ENCODE measurements at regions not wholly inside any gene's neighbourhood (a gene's known extent, or its start where the extent isn't known, plus 50 kb on each side); places are given as distances from the start of the nearest gene placed in this dataset.

- Histone ChIP-seq H3K4me3 (ENCODE audit: low read depth, low read length) (no peak overlapping the region), H2BK5ac (ENCODE audit: low read depth, low read length, poor library complexity) (no peak overlapping the region), H3K18ac (ENCODE audit: low read length) (no peak overlapping the region), H2BK12ac (ENCODE audit: low read length) (no peak overlapping the region), H3K4me2 (ENCODE audit: low read length) (no peak overlapping the region), H3K27me3 (ENCODE audit: insufficient read depth, low read length) (no peaks in the 10 kb centered on the region), H3K79me2 (ENCODE audit: control insufficient read depth, insufficient read depth, low read length, poor library complexity) (no peaks in the 10 kb centered on the region), H3K4ac (ENCODE audit: low read depth, low read length) (no peak overlapping the region), H2AFZ (ENCODE audit: insufficient read depth, low read length, poor library complexity) (no peak overlapping the region), H4K91ac (ENCODE audit: low read depth, low read length) (no peak overlapping the region), H3K9me3 (ENCODE audit: insufficient read depth, low read depth, low read length) (no peaks in the 10 kb centered on the region), H3K14ac (ENCODE audit: low read length) (no peak overlapping the region), H3K9ac (ENCODE audit: low read length) (no peak overlapping the region), H3K79me1 (ENCODE audit: low read length) (no peaks in the 10 kb centered on the region), H3K36me3 (ENCODE audit: control insufficient read depth in 1 of 2, insufficient read depth in 2 of 2, low read length in 2 of 2) (no peaks in the 10 kb centered on the region), H4K12ac (ENCODE audit: low read depth, low read length) (no peak overlapping the region), H3K4me1 (ENCODE audit: control insufficient read depth in 1 of 2, insufficient read depth in 2 of 2, low read length in 2 of 2) (no peaks in the 10 kb centered on the region), H2AK5ac (ENCODE audit: low read length) (no peak overlapping the region), H3K23ac (ENCODE audit: low read length) (no peak overlapping the region), H3K27ac (ENCODE audit: low read depth, low read length) (no peak overlapping the region), H4K8ac (ENCODE audit: low read depth, low read length) (no peak overlapping the region), H2BK120ac (ENCODE audit: insufficient read depth, low read length, poor library complexity) (no peak overlapping the region)
- DNase-seq: no peak
- no CpG with 5 or more reads among the region's 1 CpG for WGBS (ENCODE audit: extremely low coverage, insufficient coverage, insufficient read length)
Measured at GRCh38 chr4:108483079-108483478, 137.3 kb upstream of the RPL34 start.

GRCh38 chr4:108480881-108481280, 139.5 kb upstream of the RPL34 start:
- no peaks in the 10 kb centered on the region for H3K79me2 ChIP-seq (ENCODE audit: control insufficient read depth, insufficient read depth, low read length, poor library complexity)
- no peak overlapping the region for H3K4ac ChIP-seq (ENCODE audit: low read depth, low read length)
- H2AK5ac ChIP-seq (ENCODE audit: low read length): no peak overlapping the region
- no peak overlapping the region for H2BK12ac ChIP-seq (ENCODE audit: low read length)
- H2BK5ac ChIP-seq (ENCODE audit: low read depth, low read length, poor library complexity): no peak overlapping the region
- H3K4me2 ChIP-seq (ENCODE audit: low read length): no peak overlapping the region
- no peaks in the 10 kb centered on the region for H3K36me3 ChIP-seq (ENCODE audit: control insufficient read depth in 1 of 2, insufficient read depth in 2 of 2, low read length in 2 of 2)
- no peaks in the 10 kb centered on the region for H3K4me1 ChIP-seq (ENCODE audit: control insufficient read depth in 1 of 2, insufficient read depth in 2 of 2, low read length in 2 of 2)
- H3K18ac ChIP-seq (ENCODE audit: low read length): no peak overlapping the region
- no peak overlapping the region for H3K4me3 ChIP-seq (ENCODE audit: low read depth, low read length)
- no peak overlapping the region for H3K14ac ChIP-seq (ENCODE audit: low read length)
- no peaks in the 10 kb centered on the region for H3K27me3 ChIP-seq (ENCODE audit: insufficient read depth, low read length)
- no CpG with 5 or more reads among the region's 1 CpG for WGBS (ENCODE audit: extremely low coverage, insufficient coverage, insufficient read length)
- DNase-seq: no peak
- H4K8ac ChIP-seq (ENCODE audit: low read depth, low read length): no peak overlapping the region
- H4K91ac ChIP-seq (ENCODE audit: low read depth, low read length): no peak overlapping the region
- no peaks in the 10 kb centered on the region for H3K79me1 ChIP-seq (ENCODE audit: low read length)
- H2AFZ ChIP-seq (ENCODE audit: insufficient read depth, low read length, poor library complexity): no peak overlapping the region
- H3K23ac ChIP-seq (ENCODE audit: low read length): no peak overlapping the region
- H3K27ac ChIP-seq (ENCODE audit: low read depth, low read length): no peak overlapping the region
- H4K12ac ChIP-seq (ENCODE audit: low read depth, low read length): no peak overlapping the region
- H3K9me3 ChIP-seq (ENCODE audit: insufficient read depth, low read depth, low read length): no peaks in the 10 kb centered on the region
- no peak overlapping the region for H3K9ac ChIP-seq (ENCODE audit: low read length)
- H2BK120ac ChIP-seq (ENCODE audit: insufficient read depth, low read length, poor library complexity): no peak overlapping the region

GRCh38 chr4:108477527-108478108, 142.8 kb upstream of the RPL34 start:
- no peak overlapping the region for H3K4ac ChIP-seq (ENCODE audit: low read depth, low read length)
- H3K36me3 ChIP-seq (ENCODE audit: control insufficient read depth in 1 of 2, insufficient read depth in 2 of 2, low read length in 2 of 2): no peaks in the 10 kb centered on the region
- H3K14ac ChIP-seq (ENCODE audit: low read length): no peak overlapping the region
- WGBS (ENCODE audit: extremely low coverage, insufficient coverage, insufficient read length): no CpG with 5 or more reads among the region's 2 CpGs
- no peaks in the 10 kb centered on the region for H3K9me3 ChIP-seq (ENCODE audit: insufficient read depth, low read depth, low read length)
- H2BK120ac ChIP-seq (ENCODE audit: insufficient read depth, low read length, poor library complexity): no peak overlapping the region
- no peak overlapping the region for H2AFZ ChIP-seq (ENCODE audit: insufficient read depth, low read length, poor library complexity)
- no peak overlapping the region for H3K4me3 ChIP-seq (ENCODE audit: low read depth, low read length)
- no peak overlapping the region for H3K23ac ChIP-seq (ENCODE audit: low read length)
- H3K9ac ChIP-seq (ENCODE audit: low read length): no peak overlapping the region
- H2BK12ac ChIP-seq (ENCODE audit: low read length): no peak overlapping the region
- no peaks in the 10 kb centered on the region for H3K27me3 ChIP-seq (ENCODE audit: insufficient read depth, low read length)
- no peak overlapping the region for H3K27ac ChIP-seq (ENCODE audit: low read depth, low read length)
- no peak overlapping the region for H3K4me2 ChIP-seq (ENCODE audit: low read length)
- H4K8ac ChIP-seq (ENCODE audit: low read depth, low read length): no peak overlapping the region
- no peak overlapping the region for H2BK5ac ChIP-seq (ENCODE audit: low read depth, low read length, poor library complexity)
- no peak for DNase-seq
- H4K12ac ChIP-seq (ENCODE audit: low read depth, low read length): no peak overlapping the region
- H3K4me1 ChIP-seq (ENCODE audit: control insufficient read depth in 1 of 2, insufficient read depth in 2 of 2, low read length in 2 of 2): peaks cover 0 to 2% of the 10 kb centered on the region in 2 experiments
- no peak overlapping the region for H4K91ac ChIP-seq (ENCODE audit: low read depth, low read length)
- no peak overlapping the region for H2AK5ac ChIP-seq (ENCODE audit: low read length)
- no peaks in the 10 kb centered on the region for H3K79me2 ChIP-seq (ENCODE audit: control insufficient read depth, insufficient read depth, low read length, poor library complexity)
- no peaks in the 10 kb centered on the region for H3K79me1 ChIP-seq (ENCODE audit: low read length)
- H3K18ac ChIP-seq (ENCODE audit: low read length): no peak overlapping the region

GRCh38 chr4:108473163-108473720, 147.1 kb upstream of the RPL34 start:
- no peaks in the 10 kb centered on the region for H3K36me3 ChIP-seq (ENCODE audit: control insufficient read depth in 1 of 2, insufficient read depth in 2 of 2, low read length in 2 of 2)
- DNase-seq: no peak
- H3K27me3 ChIP-seq (ENCODE audit: insufficient read depth, low read length): no peaks in the 10 kb centered on the region
- no peak overlapping the region for H3K27ac ChIP-seq (ENCODE audit: low read depth, low read length)
- no CpG with 5 or more reads among the region's 2 CpGs for WGBS (ENCODE audit: extremely low coverage, insufficient coverage, insufficient read length)
- no peak overlapping the region for H4K91ac ChIP-seq (ENCODE audit: low read depth, low read length)
- no peaks in the 10 kb centered on the region for H3K79me2 ChIP-seq (ENCODE audit: control insufficient read depth, insufficient read depth, low read length, poor library complexity)
- H3K9ac ChIP-seq (ENCODE audit: low read length): no peak overlapping the region
- H3K23ac ChIP-seq (ENCODE audit: low read length): no peak overlapping the region
- H3K4ac ChIP-seq (ENCODE audit: low read depth, low read length): no peak overlapping the region
- H2BK5ac ChIP-seq (ENCODE audit: low read depth, low read length, poor library complexity): no peak overlapping the region
- no peaks in the 10 kb centered on the region for H3K79me1 ChIP-seq (ENCODE audit: low read length)
- H3K18ac ChIP-seq (ENCODE audit: low read length): no peak overlapping the region
- H3K4me2 ChIP-seq (ENCODE audit: low read length): no peak overlapping the region
- no peak overlapping the region for H3K14ac ChIP-seq (ENCODE audit: low read length)
- peaks cover 0 to 2% of the 10 kb centered on the region in 2 experiments for H3K4me1 ChIP-seq (ENCODE audit: control insufficient read depth in 1 of 2, insufficient read depth in 2 of 2, low read length in 2 of 2)
- H4K8ac ChIP-seq (ENCODE audit: low read depth, low read length): no peak overlapping the region
- no peak overlapping the region for H2BK12ac ChIP-seq (ENCODE audit: low read length)
- no peak overlapping the region for H2AFZ ChIP-seq (ENCODE audit: insufficient read depth, low read length, poor library complexity)
- H3K4me3 ChIP-seq (ENCODE audit: low read depth, low read length): no peak overlapping the region
- no peak overlapping the region for H2AK5ac ChIP-seq (ENCODE audit: low read length)
- no peak overlapping the region for H2BK120ac ChIP-seq (ENCODE audit: insufficient read depth, low read length, poor library complexity)
- H3K9me3 ChIP-seq (ENCODE audit: insufficient read depth, low read depth, low read length): no peaks in the 10 kb centered on the region
- no peak overlapping the region for H4K12ac ChIP-seq (ENCODE audit: low read depth, low read length)

All from trophoblast cell (in vitro differentiated cells and primary cell).